Effector memory CD8-positive, alpha-beta T cell (primary cell): ENCODE measurements at regions not wholly inside any gene's neighbourhood (a gene's known extent, or its start where the extent isn't known, plus 50 kb on each side); places are given as distances from the start of the nearest gene placed in this dataset.
"Not testable (repeated sequence)": the region's sequence is repeated elsewhere in the genome, so short reads cannot be mapped to it uniquely, and the experiment has no call there.

Experiments
- ATAC-seq: fragments of 150-1000 bp; cut with Tn5 transposase; replicated peaks from 2 replicates; pipeline ENCODE4 v1.10.0; 2021; ENCODE audit warnings: mild to moderate bottlenecking, moderate library complexity
- DNase-seq, 3 experiments: peaks; one replicate each; pipeline ENCODE4 v3.0.0; 2021
- H3K27ac Mint-ChIP-seq, 2 donors: one replicate each; pipeline ENCODE4 v1.8.0; 2022; ENCODE audit warnings: mild to moderate bottlenecking in 2 of 2, mixed read lengths in 2 of 2, moderate library complexity in 2 of 2
- H3K27me3 Mint-ChIP-seq, 2 donors: one replicate each; pipeline ENCODE4 v1.8.0; 2022; ENCODE audit warnings: mixed read lengths in 2 of 2
- H3K36me3 Mint-ChIP-seq: one replicate; pipeline ENCODE4 v1.8.0; 2022; ENCODE audit warnings: mild to moderate bottlenecking, moderate library complexity, mixed read lengths; ENCODE audit not compliant: insufficient read depth
- H3K4me1 Mint-ChIP-seq, 2 donors: one replicate each; pipeline ENCODE4 v1.8.0; 2022; ENCODE audit warnings: low read depth in 2 of 2, mixed read lengths in 2 of 2
- H3K4me3 Mint-ChIP-seq, 2 donors: one replicate each; pipeline ENCODE4 v1.8.0; 2022; ENCODE audit warnings: mild to moderate bottlenecking in 2 of 2, mixed read lengths in 2 of 2, moderate library complexity in 2 of 2
- H3K9me3 Mint-ChIP-seq, 2 donors: one replicate each; pipeline ENCODE4 v1.8.0; 2022; ENCODE audit warnings: mixed read lengths in 2 of 2

- Mint-ChIP-seq H3K27ac (no peak overlapping the region), H3K36me3 (no peaks in the 10 kb centered on the region), H3K27me3 (peaks cover 16 to 38% of the 10 kb centered on the region in 2 donors), H3K4me3 (no peak overlapping the region), H3K9me3 (no peaks in the 10 kb centered on the region), H3K4me1 (peaks cover 0 to 2% of the 10 kb centered on the region in 2 donors)
- ATAC-seq, result no peak
- no peak for DNase-seq
Measured at GRCh38 chr2:129911363-129912065, 68.0 kb upstream of the RAB6C start.

GRCh38 chr2:129912066-129912820 is 67.2 kb upstream of the RAB6C start:
- ATAC-seq, result no peak
- Mint-ChIP-seq H3K9me3 (peaks cover 0 to 3% of the 10 kb centered on the region in 2 donors), H3K27ac (no peak overlapping the region), H3K4me1 (no peaks in the 10 kb centered on the region), H3K27me3 (peaks cover 11 to 30% of the 10 kb centered on the region in 2 donors), H3K4me3 (no peak overlapping the region), H3K36me3 (no peaks in the 10 kb centered on the region)
- DNase-seq, result no peak

- H3K9me3 Mint-ChIP-seq, result peaks cover 1 to 10% of the 10 kb centered on the region in 2 donors
- H3K27ac Mint-ChIP-seq, result no peak overlapping the region
- ATAC-seq (no peak), DNase-seq (no peak)
- no peaks in the 10 kb centered on the region for H3K4me1 Mint-ChIP-seq
- no peak overlapping the region for H3K4me3 Mint-ChIP-seq
- no peaks in the 10 kb centered on the region for H3K36me3 Mint-ChIP-seq
- peaks cover 11 to 22% of the 10 kb centered on the region in 2 donors for H3K27me3 Mint-ChIP-seq
Measured at GRCh38 chr2:129912871-129913694, 66.4 kb upstream of the RAB6C start.

- H3K4me3 Mint-ChIP-seq, result no peak overlapping the region
- no peak for ATAC-seq
- H3K4me1 Mint-ChIP-seq, result no peaks in the 10 kb centered on the region
Measured at GRCh38 chr2:129913695-129914495, 65.6 kb upstream of the RAB6C start.

GRCh38 chr2:129914538-129915302 is 64.7 kb upstream of the RAB6C start:
- Mint-ChIP-seq H3K27me3 (peaks cover 18% of the 10 kb centered on the region in 2 donors), H3K4me1 (no peaks in the 10 kb centered on the region), H3K27ac (no peak overlapping the region), H3K9me3 (peaks cover 7 to 24% of the 10 kb centered on the region in 2 donors), H3K36me3 (no peaks in the 10 kb centered on the region), H3K4me3 (no peak overlapping the region)
- no peak for ATAC-seq
- DNase-seq, result no peak

More at GRCh38 chr2:129913695-129914495, 65.6 kb upstream of the RAB6C start:
- no peak for DNase-seq
- peaks cover 7 to 18% of the 10 kb centered on the region in 2 donors for H3K9me3 Mint-ChIP-seq
- H3K27me3 Mint-ChIP-seq, result peaks cover 16 to 18% of the 10 kb centered on the region in 2 donors
- H3K36me3 Mint-ChIP-seq, result no peaks in the 10 kb centered on the region
- H3K27ac Mint-ChIP-seq, result no peak overlapping the region

GRCh38 chr2:129915303-129915840 is 64.1 kb upstream of the RAB6C start:
- Mint-ChIP-seq H3K4me3 (no peak overlapping the region), H3K9me3 (peaks cover 7 to 24% of the 10 kb centered on the region in 2 donors), H3K4me1 (no peaks in the 10 kb centered on the region), H3K27me3 (peaks cover 13 to 16% of the 10 kb centered on the region in 2 donors), H3K36me3 (no peaks in the 10 kb centered on the region), H3K27ac (no peak overlapping the region)
- ATAC-seq (no peak), DNase-seq (no peak)

GRCh38 chr2:129918604-129919003 is 60.9 kb upstream of the RAB6C start:
- no peaks in the 10 kb centered on the region for H3K36me3 Mint-ChIP-seq
- peaks cover 7 to 24% of the 10 kb centered on the region in 2 donors for H3K9me3 Mint-ChIP-seq
- H3K27ac Mint-ChIP-seq, result no peak overlapping the region
- H3K27me3 Mint-ChIP-seq, result peaks cover 21 to 34% of the 10 kb centered on the region in 2 donors
- peaks cover 0 to 3% of the 10 kb centered on the region in 2 donors for H3K4me1 Mint-ChIP-seq
- DNase-seq (no peak), ATAC-seq (no peak)
- H3K4me3 Mint-ChIP-seq, result no peak overlapping the region

GRCh38 chr2:129922571-129923264 is 56.7 kb upstream of the RAB6C start:
- no peak overlapping the region for H3K4me3 Mint-ChIP-seq
- DNase-seq, result no peak
- no peaks in the 10 kb centered on the region for H3K36me3 Mint-ChIP-seq

GRCh38 chr2:129923265-129924091 is 56.0 kb upstream of the RAB6C start:
- no peak for DNase-seq
- H3K4me1 Mint-ChIP-seq, result peaks cover 0 to 5% of the 10 kb centered on the region in 2 donors
- H3K36me3 Mint-ChIP-seq, result no peaks in the 10 kb centered on the region
- peaks cover 3 to 10% of the 10 kb centered on the region in 2 donors for H3K9me3 Mint-ChIP-seq
- H3K4me3 Mint-ChIP-seq, result no peak overlapping the region
- no peak overlapping the region for H3K27ac Mint-ChIP-seq
- ATAC-seq, result no peak
- H3K27me3 Mint-ChIP-seq, result peaks cover 54 to 62% of the 10 kb centered on the region in 2 donors

More at GRCh38 chr2:129922571-129923264, 56.7 kb upstream of the RAB6C start:
- peaks cover 53 to 54% of the 10 kb centered on the region in 2 donors for H3K27me3 Mint-ChIP-seq
- peaks cover 0 to 5% of the 10 kb centered on the region in 2 donors for H3K4me1 Mint-ChIP-seq
- no peak overlapping the region for H3K27ac Mint-ChIP-seq
- ATAC-seq, result no peak
- peaks cover 7 to 17% of the 10 kb centered on the region in 2 donors for H3K9me3 Mint-ChIP-seq

- ATAC-seq, H3K36me3 Mint-ChIP-seq, H3K9me3 Mint-ChIP-seq, H3K4me3 Mint-ChIP-seq, H3K27ac Mint-ChIP-seq, H3K4me1 Mint-ChIP-seq, DNase-seq: not testable (repeated sequence)
- peaks cover 48 to 67% of the 10 kb centered on the region in 2 donors for H3K27me3 Mint-ChIP-seq
Measured at GRCh38 chr2:129924115-129924514, 55.4 kb upstream of the RAB6C start.

- peaks cover 48 to 73% of the 10 kb centered on the region in 2 donors for H3K27me3 Mint-ChIP-seq
- peaks cover 0 to 5% of the 10 kb centered on the region in 2 donors for H3K4me1 Mint-ChIP-seq
- no peaks in the 10 kb centered on the region for H3K9me3 Mint-ChIP-seq
- ATAC-seq, result no peak
- H3K36me3 Mint-ChIP-seq, result no peaks in the 10 kb centered on the region
- DNase-seq, result no peak
- H3K27ac Mint-ChIP-seq, result peak overlapping the region in 1 of 2 donors; percentile 44
- H3K4me3 Mint-ChIP-seq, result no peak overlapping the region
Measured at GRCh38 chr2:129925381-129925780, 54.1 kb upstream of the RAB6C start.
